Fibroblast of lung (primary cell): ENCODE measurements at regions not wholly inside any gene's neighbourhood (a gene's known extent, or its start where the extent isn't known, plus 50 kb on each side); places are given as distances from the start of the nearest gene placed in this dataset.
A peak's percentile ranks its signal among the peaks of the same experiment; 100 is the strongest.

ENCODE experiments used
- DNase-seq, 2 donors: peaks; one replicate each; pipeline versions ENCODE4 v3.0.0 to v3.0.0-alpha.2; 2010; ENCODE audit warnings: low read depth in 2 of 2
- H2AFZ ChIP-seq: 2 replicates; pipeline ENCODE4 v1.5.1; 2012; ENCODE audit warnings: low read length, control low read depth, inconsistent platforms
- H3K27ac ChIP-seq: 2 replicates; pipeline ENCODE4 v1.5.1; 2011; ENCODE audit warnings: low read length, control low read depth; ENCODE audit not compliant: insufficient read depth
- H3K27me3 ChIP-seq: 2 replicates; pipeline ENCODE4 v1.5.1; 2011; ENCODE audit warnings: mild to moderate bottlenecking, low read length; ENCODE audit not compliant: control insufficient read depth, insufficient read depth
- H3K36me3 ChIP-seq: 2 replicates; pipeline ENCODE4 v1.5.1; 2011; ENCODE audit warnings: low read length; ENCODE audit not compliant: control insufficient read depth, insufficient read depth
- H3K4me1 ChIP-seq: 2 replicates; pipeline ENCODE4 v1.5.1; 2011; ENCODE audit warnings: low read length; ENCODE audit not compliant: control insufficient read depth, insufficient read depth; ENCODE audit errors: extremely low read depth
- H3K4me2 ChIP-seq: 2 replicates; pipeline ENCODE4 v1.5.1; 2011; ENCODE audit warnings: low read length, control low read depth; ENCODE audit not compliant: insufficient read depth; ENCODE audit errors: extremely low read depth
- H3K4me3 ChIP-seq, 4 experiments: fragments of 200-600 bp in 1 of 4; sonication (generic) in 1 of 4; replicated peaks in 1 of 4; 2 replicates each; pipeline ENCODE4 v1.5.1; 2011 to 2016; ENCODE audit warnings: low read length in 4 of 4, low read depth in 3 of 4, mild to moderate bottlenecking in 3 of 4, control low read depth in 2 of 4, inconsistent platforms in 1 of 4, mixed read lengths in 1 of 4; ENCODE audit not compliant: insufficient read depth in 1 of 4; ENCODE audit errors: control extremely low read depth in 1 of 4
- H3K79me2 ChIP-seq: 2 replicates; pipeline ENCODE4 v1.5.1; 2012; ENCODE audit warnings: mild to moderate bottlenecking, low read length, inconsistent platforms; ENCODE audit not compliant: control insufficient read depth, insufficient read depth
- H3K9ac ChIP-seq: 2 replicates; pipeline ENCODE4 v1.5.1; 2011; ENCODE audit warnings: mild to moderate bottlenecking, low read length, control low read depth; ENCODE audit not compliant: insufficient read depth
- H3K9me3 ChIP-seq: 2 replicates; pipeline ENCODE4 v1.5.1; 2012; ENCODE audit warnings: low read depth, low read length; ENCODE audit not compliant: control insufficient read depth, insufficient read depth
- H4K20me1 ChIP-seq: 2 replicates; pipeline ENCODE4 v1.5.1; 2011; ENCODE audit warnings: low read length; ENCODE audit not compliant: control insufficient read depth, insufficient read depth; ENCODE audit errors: extremely low read depth
- EZH2 ChIP-seq: IDR thresholded peaks from 2 replicates; pipeline ENCODE4 v1.5.1; 2012; ENCODE audit warnings: low read length, control low read depth, mild to moderate bottlenecking; ENCODE audit errors: missing control alignments
- TF ChIP-seq, protein P1 (sequence below), 2 donors: IDR thresholded peaks in 1 of 2; conservative IDR thresholded peaks in 1 of 2; 1 replicate in 1 of 2; 2 replicates in 1 of 2; pipeline ENCODE4 v1.5.1; 2011 to 2012; ENCODE audit warnings: low read length in 2 of 2, control low read depth in 1 of 2, inconsistent platforms in 1 of 2, low read depth in 1 of 2, mild to moderate bottlenecking in 1 of 2

DNA sequence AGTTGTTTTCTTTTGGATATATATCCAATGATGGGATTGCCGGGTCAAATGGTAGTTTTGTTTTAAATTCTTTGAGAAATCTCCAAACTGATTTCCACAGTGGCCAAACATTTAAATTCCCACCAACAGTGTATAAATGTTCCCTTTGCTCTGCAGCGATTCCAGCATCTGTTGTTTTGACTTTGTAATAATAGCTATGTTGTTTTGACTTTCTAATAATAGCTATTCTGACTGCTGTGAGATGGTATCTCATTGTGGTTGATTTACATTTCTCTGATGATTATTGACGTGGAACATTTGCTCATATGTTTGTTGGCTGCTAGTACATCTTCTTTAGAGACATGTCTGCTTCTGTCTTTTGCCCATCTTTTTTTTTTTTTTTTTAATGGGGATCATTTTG, 332.2 kb upstream of the GBE1 start:
- no peak overlapping the region for H2AFZ ChIP-seq
- H4K20me1 ChIP-seq = no peaks in the 10 kb centered on the region
- H3K36me3 ChIP-seq = no peaks in the 10 kb centered on the region
- H3K4me2 ChIP-seq = no peak overlapping the region
- no peaks in the 10 kb centered on the region for H3K9me3 ChIP-seq
- no peaks in the 10 kb centered on the region for H3K27me3 ChIP-seq
- H3K4me3 ChIP-seq = no peak overlapping the region
- no peak overlapping the region for H3K9ac ChIP-seq
- H3K4me1 ChIP-seq = no peaks in the 10 kb centered on the region
- no peak overlapping the region for H3K27ac ChIP-seq
- no peak for DNase-seq
- TF ChIP-seq, protein P1, sequence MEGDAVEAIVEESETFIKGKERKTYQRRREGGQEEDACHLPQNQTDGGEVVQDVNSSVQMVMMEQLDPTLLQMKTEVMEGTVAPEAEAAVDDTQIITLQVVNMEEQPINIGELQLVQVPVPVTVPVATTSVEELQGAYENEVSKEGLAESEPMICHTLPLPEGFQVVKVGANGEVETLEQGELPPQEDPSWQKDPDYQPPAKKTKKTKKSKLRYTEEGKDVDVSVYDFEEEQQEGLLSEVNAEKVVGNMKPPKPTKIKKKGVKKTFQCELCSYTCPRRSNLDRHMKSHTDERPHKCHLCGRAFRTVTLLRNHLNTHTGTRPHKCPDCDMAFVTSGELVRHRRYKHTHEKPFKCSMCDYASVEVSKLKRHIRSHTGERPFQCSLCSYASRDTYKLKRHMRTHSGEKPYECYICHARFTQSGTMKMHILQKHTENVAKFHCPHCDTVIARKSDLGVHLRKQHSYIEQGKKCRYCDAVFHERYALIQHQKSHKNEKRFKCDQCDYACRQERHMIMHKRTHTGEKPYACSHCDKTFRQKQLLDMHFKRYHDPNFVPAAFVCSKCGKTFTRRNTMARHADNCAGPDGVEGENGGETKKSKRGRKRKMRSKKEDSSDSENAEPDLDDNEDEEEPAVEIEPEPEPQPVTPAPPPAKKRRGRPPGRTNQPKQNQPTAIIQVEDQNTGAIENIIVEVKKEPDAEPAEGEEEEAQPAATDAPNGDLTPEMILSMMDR (conservative IDR thresholded peaks at IDR 0.05 in 1 of 2, IDR thresholded peaks at IDR 0.05 in 1 of 2; ENCODE audit: low read depth in 1 of 2, low read length in 2 of 2) = no peak
- no peak for TF ChIP-seq EZH2
- H3K79me2 ChIP-seq = no peaks in the 10 kb centered on the region

DNA sequence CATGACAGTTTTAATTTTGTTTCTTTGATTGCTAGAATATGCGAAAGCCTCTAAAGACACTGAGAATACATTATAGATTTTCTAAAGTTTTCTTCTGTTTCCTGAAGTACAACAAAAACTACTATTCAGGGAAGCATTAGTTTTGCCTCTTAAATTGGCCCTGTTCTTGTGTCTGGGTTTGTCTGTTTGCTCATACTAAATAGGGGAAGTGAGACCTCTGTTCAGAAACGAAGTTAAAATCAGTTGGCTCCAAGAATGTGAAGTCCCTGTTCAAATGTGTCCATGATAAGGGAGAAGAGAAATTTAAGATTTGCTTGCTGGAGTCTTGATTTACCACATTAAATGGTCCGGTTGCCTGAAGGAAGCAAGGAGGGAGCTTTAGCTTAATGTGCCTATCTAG, 327.3 kb upstream of the GBE1 start:
- no peak for DNase-seq
- no peak overlapping the region for H3K4me2 ChIP-seq
- no peaks in the 10 kb centered on the region for H3K9me3 ChIP-seq
- no peaks in the 10 kb centered on the region for H3K36me3 ChIP-seq
- no peaks in the 10 kb centered on the region for H4K20me1 ChIP-seq
- H3K27me3 ChIP-seq = no peaks in the 10 kb centered on the region
- H3K27ac ChIP-seq = no peak overlapping the region
- H3K79me2 ChIP-seq = no peaks in the 10 kb centered on the region
- TF ChIP-seq EZH2 = no peak
- TF ChIP-seq, protein P1 (conservative IDR thresholded peaks at IDR 0.05 in 1 of 2, IDR thresholded peaks at IDR 0.05 in 1 of 2; ENCODE audit: low read depth in 1 of 2, low read length in 2 of 2) = no peak
- no peak overlapping the region for H3K9ac ChIP-seq
- no peaks in the 10 kb centered on the region for H3K4me1 ChIP-seq
- no peak overlapping the region for H3K4me3 ChIP-seq
- H2AFZ ChIP-seq = no peak overlapping the region

DNA sequence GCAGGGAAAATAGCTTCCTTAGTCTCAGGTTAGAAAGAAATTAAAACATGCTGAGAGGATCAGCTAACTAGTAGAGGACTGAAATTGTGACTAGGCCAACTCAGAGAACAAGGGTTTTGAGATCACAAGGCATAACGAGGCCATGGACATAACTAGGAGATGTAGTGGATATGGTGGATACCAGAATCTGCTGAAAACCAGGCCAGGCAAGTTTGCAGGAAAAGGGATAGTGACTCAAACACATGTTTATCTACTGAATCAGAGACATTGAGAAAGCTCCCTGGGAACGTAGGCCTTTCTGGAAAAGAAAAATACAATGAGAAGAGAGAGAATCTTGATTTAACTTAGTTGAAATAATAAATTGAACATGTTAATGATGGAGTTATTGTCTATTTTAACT, 326.5 kb upstream of the GBE1 start:
- DNase-seq = peak; percentile 56 to 91
- no peaks in the 10 kb centered on the region for H3K79me2 ChIP-seq
- no peak overlapping the region for H3K27ac ChIP-seq
- H3K4me1 ChIP-seq = no peaks in the 10 kb centered on the region
- H3K9me3 ChIP-seq = no peaks in the 10 kb centered on the region
- no peak overlapping the region for H3K9ac ChIP-seq
- no peak overlapping the region for H3K4me3 ChIP-seq
- no peak overlapping the region for H2AFZ ChIP-seq
- H3K27me3 ChIP-seq = no peaks in the 10 kb centered on the region
- TF ChIP-seq, protein P1 (conservative IDR thresholded peaks at IDR 0.05 in 1 of 2, IDR thresholded peaks at IDR 0.05 in 1 of 2; ENCODE audit: low read depth in 1 of 2, low read length in 2 of 2) = no peak
- no peak for TF ChIP-seq EZH2
- H3K4me2 ChIP-seq = no peak overlapping the region
- no peaks in the 10 kb centered on the region for H4K20me1 ChIP-seq
- H3K36me3 ChIP-seq = no peaks in the 10 kb centered on the region
